GM23338 (cell line): ENCODE measurements at regions not wholly inside any gene's neighbourhood (a gene's known extent, or its start where the extent isn't known, plus 50 kb on each side); places are given as distances from the start of the nearest gene placed in this dataset.

ENCODE experiments used
- ATAC-seq: fragments of 200-7000 bp; cut with Tn5 transposase; 3 replicates; pipeline ENCODE4 v1.9.1; 2020
- DNase-seq: peaks from one replicate; pipeline ENCODE4 v3.0.0-alpha.2; 2015; ENCODE audit warnings: low spot score
- H2AFZ ChIP-seq: fragments of 200-600 bp; sonication (generic); 2 replicates; pipeline ENCODE4 v1.8.0; 2016; ENCODE audit warnings: antibody characterized with exemption, mild to moderate bottlenecking, moderate library complexity
- H3F3A ChIP-seq: fragments of 200-600 bp; sonication (generic); replicated peaks from 2 replicates; pipeline ENCODE4 v1.8.0; 2017; ENCODE audit warnings: antibody characterized with exemption, mixed run types, low read depth
- H3K27ac ChIP-seq: fragments of 200-600 bp; sonication (generic); 2 replicates; pipeline ENCODE4 v1.6.1; 2016; ENCODE audit warnings: low read depth
- H3K27me3 ChIP-seq: fragments of 200-600 bp; sonication (generic); 2 replicates; pipeline ENCODE4 v1.8.0; 2016; ENCODE audit warnings: mild to moderate bottlenecking, mixed run types, moderate library complexity; ENCODE audit not compliant: insufficient read depth
- H3K36me3 ChIP-seq: fragments of 200-600 bp; sonication (generic); 2 replicates; pipeline ENCODE4 v1.8.0; 2016; ENCODE audit warnings: mild to moderate bottlenecking; ENCODE audit not compliant: insufficient read depth
- H3K4me1 ChIP-seq: fragments of 200-600 bp; sonication (generic); 2 replicates; pipeline ENCODE4 v1.8.0; 2016; ENCODE audit warnings: mild to moderate bottlenecking, moderate library complexity; ENCODE audit not compliant: insufficient read depth
- H3K4me2 ChIP-seq: fragments of 200-600 bp; sonication (generic); 2 replicates; pipeline ENCODE4 v1.7.1; 2017; ENCODE audit warnings: mixed run types
- H3K4me3 ChIP-seq: fragments of 200-600 bp; sonication (generic); 2 replicates; pipeline ENCODE4 v1.6.1; 2016; ENCODE audit warnings: mixed run types
- H3K79me2 ChIP-seq: fragments of 200-600 bp; sonication (generic); replicated peaks from 2 replicates; pipeline ENCODE4 v1.8.0; 2017; ENCODE audit warnings: mild to moderate bottlenecking; ENCODE audit not compliant: insufficient read depth
- H3K9me2 ChIP-seq: fragments of 200-600 bp; sonication (generic); 2 replicates; pipeline ENCODE4 v1.8.0; 2017; ENCODE audit not compliant: insufficient read depth
- H4K20me1 ChIP-seq: fragments of 200-600 bp; sonication (generic); replicated peaks from 2 replicates; pipeline ENCODE4 v1.8.0; 2017; ENCODE audit warnings: mild to moderate bottlenecking; ENCODE audit not compliant: insufficient read depth
- H3K27ac Mint-ChIP-seq: 2 replicates; pipeline ENCODE4 v1.8.0; 2020; ENCODE audit warnings: inconsistent platforms, mild to moderate bottlenecking, moderate library complexity, mixed read lengths
- H3K27me3 Mint-ChIP-seq: 3 replicates; pipeline ENCODE4 v1.8.0; 2022; ENCODE audit warnings: low read depth, mild to moderate bottlenecking, moderate library complexity, mixed read lengths, inconsistent platforms; ENCODE audit not compliant: insufficient read depth, poor library complexity
- H3K36me3 Mint-ChIP-seq: 3 replicates; pipeline ENCODE4 v1.8.0; 2021; ENCODE audit warnings: low read depth, mild to moderate bottlenecking, inconsistent platforms, moderate library complexity, mixed read lengths
- H3K4me1 Mint-ChIP-seq: 3 replicates; pipeline ENCODE4 v1.8.0; 2020; ENCODE audit warnings: mild to moderate bottlenecking, inconsistent platforms, mixed read lengths
- H3K4me3 Mint-ChIP-seq: 3 replicates; pipeline ENCODE4 v1.8.0; 2021; ENCODE audit warnings: moderate library complexity, mild to moderate bottlenecking, inconsistent platforms, mixed read lengths
- H3K9me3 Mint-ChIP-seq: 3 replicates; pipeline ENCODE4 v1.8.0; 2020; ENCODE audit warnings: moderate library complexity, mild to moderate bottlenecking, inconsistent platforms, mixed read lengths
- CREB1 ChIP-seq: fragments of 250-450 bp; sonication (Bioruptor Pico); IDR thresholded peaks from 2 replicates; pipeline ENCODE4 v1.5.0; 2020; ENCODE audit warnings: low read depth, mild to moderate bottlenecking, moderate library complexity
- CTCF ChIP-seq, 2 experiments: fragments of 200-600 bp in 1 of 2; sonication (generic) in 1 of 2; conservative IDR thresholded peaks; 2 replicates each; pipeline versions ENCODE4 v1.5.1 to v1.6.1; 2016 to 2017; ENCODE audit warnings: antibody characterized with exemption in 2 of 2, low read depth in 2 of 2, mild to moderate bottlenecking in 2 of 2, moderate library complexity in 1 of 2
- ETS1 ChIP-seq: IDR thresholded peaks from 2 replicates; pipeline ENCODE4 v1.6.1; 2016; ENCODE audit warnings: antibody characterized with exemption
- EZH2 ChIP-seq: fragments of 200-600 bp; sonication (generic); IDR thresholded peaks from one replicate; pipeline ENCODE4 v1.8.0; 2017; ENCODE audit warnings: antibody characterized with exemption, mild to moderate bottlenecking, low read depth; ENCODE audit not compliant: unreplicated experiment
- EZH2phosphoT487 ChIP-seq: fragments of 200-600 bp; sonication (generic); IDR thresholded peaks from one replicate; pipeline ENCODE4 v1.8.1; 2018; ENCODE audit warnings: antibody characterized with exemption; ENCODE audit not compliant: unreplicated experiment
- JUNB ChIP-seq: IDR thresholded peaks from one replicate; pipeline ENCODE4 v1.6.1; 2016; ENCODE audit warnings: antibody characterized with exemption; ENCODE audit not compliant: unreplicated experiment
- NANOG ChIP-seq: IDR thresholded peaks from 2 replicates; pipeline ENCODE4 v1.6.1; 2016; ENCODE audit warnings: antibody characterized with exemption, borderline replicate concordance
- POLR2AphosphoS5 ChIP-seq: IDR thresholded peaks from 2 replicates; pipeline ENCODE4 v1.6.1; 2016; ENCODE audit warnings: antibody characterized with exemption, low read depth
- ZNF114 ChIP-seq: fragments of 250-450 bp; sonication (Bioruptor Pico); IDR thresholded peaks from 2 replicates; pipeline ENCODE4 v1.5.0; 2020; ENCODE audit warnings: mild to moderate bottlenecking, moderate library complexity
- ZNF331 ChIP-seq: fragments of 250-450 bp; sonication (Bioruptor Pico); IDR thresholded peaks from 2 replicates; pipeline ENCODE4 v1.5.0; 2020; ENCODE audit warnings: low read depth, mild to moderate bottlenecking, moderate library complexity
- ZNF462 ChIP-seq: fragments of 250-450 bp; sonication (Bioruptor Pico); IDR thresholded peaks from 2 replicates; pipeline ENCODE4 v1.5.0; 2020; ENCODE audit warnings: mild to moderate bottlenecking, moderate library complexity

- no peak for TF ChIP-seq ZNF462
- TF ChIP-seq NANOG: no peak
- TF ChIP-seq CREB1 (CRISPR knock-in tag): no peak
- TF ChIP-seq ZNF114 (CRISPR knock-in tag): no peak
- TF ChIP-seq EZH2phosphoT487: no peak
- no peak for TF ChIP-seq JUNB
- no peak for TF ChIP-seq CTCF (conservative IDR thresholded peaks at IDR 0.05; ENCODE audit: low read depth in 2 of 2)
- TF ChIP-seq EZH2: no peak
- no peak for TF ChIP-seq ZNF331 (CRISPR knock-in tag)
Observed at GRCh38 chr3:1468145-1468544, 375.3 kb downstream of the CNTN6 start (continued).

- Mint-ChIP-seq H3K27me3 (peaks cover 6% of the 10 kb centered on the region), H3K36me3 (peaks cover 28% of the 10 kb centered on the region), H3K27ac (no peak overlapping the region), H3K4me1 (no peaks in the 10 kb centered on the region), H3K4me3 (no peak overlapping the region), H3K9me3 (peaks cover 91% of the 10 kb centered on the region)
- H3K9me2 ChIP-seq: 0 out of 2 replicates have a peak, but pooled peaks cover 2% of the 10 kb centered on the region
- H3K27ac ChIP-seq: no peak overlapping the region
- DNase-seq (no peak), ATAC-seq (no peak)
- no peak overlapping the region for H3K4me2 ChIP-seq
- no peak overlapping the region for H3K4me3 ChIP-seq
- no peaks in the 10 kb centered on the region for H4K20me1 ChIP-seq
- no peaks in the 10 kb centered on the region for H3K4me1 ChIP-seq
- no peaks in the 10 kb centered on the region for H3F3A ChIP-seq
- H3K79me2 ChIP-seq: no peaks in the 10 kb centered on the region
- H3K27me3 ChIP-seq: no peaks in the 10 kb centered on the region
- no peak overlapping the region for H2AFZ ChIP-seq
- H3K36me3 ChIP-seq: no peaks in the 10 kb centered on the region
- TF ChIP-seq POLR2AphosphoS5: no peak
- no peak for TF ChIP-seq NANOG
- TF ChIP-seq ETS1: no peak
- TF ChIP-seq EZH2phosphoT487: no peak
Observed at GRCh38 chr3:1469248-1469647, 376.4 kb downstream of the CNTN6 start.
